Breast epithelium (tissue), 4 donors: ENCODE measurements at regions not wholly inside any gene's neighbourhood (a gene's known extent, or its start where the extent isn't known, plus 50 kb on each side); places are given as distances from the start of the nearest gene placed in this dataset.
A peak's percentile ranks its signal among the peaks of the same experiment; 100 is the strongest.

Experiments used
- DNase-seq, 2 donors: peaks; one replicate each; pipeline ENCODE4 v3.0.0-alpha.2; 2019; ENCODE audit warnings: low spot score in 2 of 2
- H3K27ac ChIP-seq, 2 donors: fragments of 200-600 bp; sonication (generic) in 1 of 2; one replicate each; pipeline ENCODE4 v1.5.1; 2016 to 2019; ENCODE audit warnings: mild to moderate bottlenecking in 1 of 2
- H3K27me3 ChIP-seq, 2 donors: fragments of 200-600 bp; sonication (generic) in 1 of 2; one replicate each; pipeline versions ENCODE4 v1.5.1 to v1.6.0; 2017 to 2019; ENCODE audit warnings: control low read depth in 1 of 2, mild to moderate bottlenecking in 1 of 2
- H3K36me3 ChIP-seq: fragments of 200-600 bp; one replicate; pipeline ENCODE4 v1.5.1; 2019
- H3K4me1 ChIP-seq, 2 donors: fragments of 200-600 bp; sonication (generic); one replicate each; pipeline ENCODE4 v1.5.1; 2016 to 2019; ENCODE audit warnings: control low read depth in 1 of 2
- H3K4me3 ChIP-seq, 3 donors: fragments of 200-600 bp; sonication (generic); 1 replicate in 2 of 3; 2 replicates in 1 of 3; pipeline ENCODE4 v1.5.1; 2016 to 2019; ENCODE audit warnings: mild to moderate bottlenecking in 3 of 3, moderate library complexity in 2 of 3
- H3K9me3 ChIP-seq, 2 donors: fragments of 200-600 bp; sonication (generic) in 1 of 2; one replicate each; pipeline ENCODE4 v1.5.1; 2016 to 2019; ENCODE audit warnings: control low read depth in 1 of 2
- CTCF ChIP-seq, 3 donors: fragments of 450-650 bp; IDR thresholded peaks; one replicate each; pipeline ENCODE4 v1.5.1; 2016 to 2017; ENCODE audit warnings: antibody characterized with exemption in 3 of 3, mild to moderate bottlenecking in 3 of 3, moderate library complexity in 3 of 3
- POLR2A ChIP-seq: fragments of 450-650 bp; IDR thresholded peaks from one replicate; pipeline ENCODE4 v1.6.1; 2016; ENCODE audit warnings: antibody characterized with exemption, mild to moderate bottlenecking, moderate library complexity
- POLR2AphosphoS5 ChIP-seq, 3 donors: sonication (generic); formaldehyde crosslinking; IDR thresholded peaks; one replicate each; pipeline ENCODE4 v1.6.1; 2017; ENCODE audit warnings: antibody characterized with exemption in 3 of 3
- intact Hi-C: fragments of 100-400 bp; cut with DNase I; formaldehyde crosslinking; loops from one replicate; pipeline ENCODE4 v1.15.1; 2023; ENCODE audit warnings: low total_unique reads

GRCh38 chr6:100117680-100118079 lies 123.7 kb upstream of the MCHR2 start:
- Histone ChIP-seq H3K9me3 (no peaks in the 10 kb centered on the region), H3K27ac (no peak overlapping the region), H3K4me1 (no peaks in the 10 kb centered on the region), H3K27me3 (no peaks in the 10 kb centered on the region), H3K36me3 (no peaks in the 10 kb centered on the region), H3K4me3 (no peak overlapping the region)
- intact Hi-C loops = no loop called here
- TF ChIP-seq CTCF (IDR thresholded peaks at IDR 0.05) = no peak
- no peak for TF ChIP-seq POLR2A
- TF ChIP-seq POLR2AphosphoS5 (IDR thresholded peaks at IDR 0.05) = no peak
- DNase-seq = no peak

GRCh38 chr6:100116411-100117194 lies 122.6 kb upstream of the MCHR2 start:
- Histone ChIP-seq H3K4me1 (no peaks in the 10 kb centered on the region), H3K4me3 (no peak overlapping the region), H3K27ac (no peak overlapping the region), H3K27me3 (no peaks in the 10 kb centered on the region), H3K36me3 (no peaks in the 10 kb centered on the region), H3K9me3 (no peaks in the 10 kb centered on the region)
- TF ChIP-seq POLR2AphosphoS5 (IDR thresholded peaks at IDR 0.05) (no peak), CTCF (IDR thresholded peaks at IDR 0.05) (peak; percentile 19 to 54 (median 51)), POLR2A (no peak)
- DNase-seq = no peak
- intact Hi-C loops = no loop called here

- Histone ChIP-seq H3K9me3 (no peaks in the 10 kb centered on the region), H3K4me1 (no peaks in the 10 kb centered on the region), H3K27ac (no peak overlapping the region), H3K36me3 (no peaks in the 10 kb centered on the region), H3K4me3 (no peak overlapping the region), H3K27me3 (no peaks in the 10 kb centered on the region)
- DNase-seq = no peak
- intact Hi-C loops = no loop called here
- TF ChIP-seq CTCF (IDR thresholded peaks at IDR 0.05) (no peak), POLR2AphosphoS5 (IDR thresholded peaks at IDR 0.05) (no peak), POLR2A (no peak)
These were observed 121.5 kb upstream of the MCHR2 start for GRCh38 chr6:100115407-100116101.

GRCh38 chr6:100112855-100113508 lies 119.0 kb upstream of the MCHR2 start:
- H3K4me1 ChIP-seq = no peaks in the 10 kb centered on the region
- TF ChIP-seq CTCF (IDR thresholded peaks at IDR 0.05) = no peak
- no peak for TF ChIP-seq POLR2AphosphoS5 (IDR thresholded peaks at IDR 0.05)
- TF ChIP-seq POLR2A = no peak
- no peaks in the 10 kb centered on the region for H3K9me3 ChIP-seq
- intact Hi-C loops = no loop called here
- H3K36me3 ChIP-seq = no peaks in the 10 kb centered on the region
- DNase-seq = no peak
- H3K4me3 ChIP-seq = no peak overlapping the region
- peaks cover 0 to 3% of the 10 kb centered on the region in 2 donors for H3K27me3 ChIP-seq
- H3K27ac ChIP-seq = no peak overlapping the region
